SIG-M5 treated with dmso at 0.1 percent for 504 hours (cell line): ENCODE measurements at regions not wholly inside any gene's neighbourhood (a gene's known extent, or its start where the extent isn't known, plus 50 kb on each side); places are given as distances from the start of the nearest gene placed in this dataset.
"Not testable (repeated sequence)": the region's sequence is repeated elsewhere in the genome, so short reads cannot be mapped to it uniquely, and the experiment has no call there.

Experiments used
- DNase-seq: peaks from one replicate; lab custom pipeline; 2025; ENCODE audit not compliant: unreplicated experiment; lab: John Stamatoyannopoulos, UW

GRCh38 chr6:71197267-71197666 lies 91.3 kb upstream of the OGFRL1 start:
- no peak for DNase-seq

GRCh38 chr6:71197780-71198179 lies 90.8 kb upstream of the OGFRL1 start:
- DNase-seq = no peak

GRCh38 chr6:71198908-71199307 lies 89.7 kb upstream of the OGFRL1 start:
- DNase-seq = no peak

- no peak for DNase-seq
Measured at GRCh38 chr6:71199736-71200135, 88.9 kb upstream of the OGFRL1 start.

GRCh38 chr6:71203206-71203605 lies 85.4 kb upstream of the OGFRL1 start:
- DNase-seq = no peak

- no peak for DNase-seq
Measured at GRCh38 chr6:71204741-71205140, 83.9 kb upstream of the OGFRL1 start.

- no peak for DNase-seq
Measured at GRCh38 chr6:71205336-71205956, 83.2 kb upstream of the OGFRL1 start.

GRCh38 chr6:71206089-71206488 lies 82.5 kb upstream of the OGFRL1 start:
- no peak for DNase-seq

GRCh38 chr6:71209206-71209605 lies 79.4 kb upstream of the OGFRL1 start:
- no peak for DNase-seq

GRCh38 chr6:71209626-71210025 lies 79.0 kb upstream of the OGFRL1 start:
- no peak for DNase-seq

GRCh38 chr6:71211799-71212198 lies 76.8 kb upstream of the OGFRL1 start:
- DNase-seq = no peak

- DNase-seq = no peak
Measured at GRCh38 chr6:71220466-71220865, 68.1 kb upstream of the OGFRL1 start.

- no peak for DNase-seq
Measured at GRCh38 chr6:71222671-71223070, 65.9 kb upstream of the OGFRL1 start.

GRCh38 chr6:71224011-71224410 lies 64.6 kb upstream of the OGFRL1 start:
- DNase-seq = no peak

- DNase-seq = no peak
Measured at GRCh38 chr6:71226151-71226550, 62.5 kb upstream of the OGFRL1 start.

GRCh38 chr6:71228461-71229041 lies 60.1 kb upstream of the OGFRL1 start:
- DNase-seq = no peak

- DNase-seq = no peak
Measured at GRCh38 chr6:71229477-71229876, 59.1 kb upstream of the OGFRL1 start.

- not testable (repeated sequence) for DNase-seq
Measured at GRCh38 chr6:71232890-71233289, 55.7 kb upstream of the OGFRL1 start.

GRCh38 chr6:71236926-71237434 lies 51.6 kb upstream of the OGFRL1 start:
- DNase-seq = no peak

- no peak for DNase-seq
Measured at GRCh38 chr6:71238351-71238750, 50.3 kb upstream of the OGFRL1 start.
